SK-N-SH treated with all-trans-retinoic acid at 6 μM for 48 hours (cell line): ENCODE measurements at regions not wholly inside any gene's neighbourhood (a gene's known extent, or its start where the extent isn't known, plus 50 kb on each side); places are given as distances from the start of the nearest gene placed in this dataset.

Experiments used
- OSR1 ChIP-seq: fragments of 250-450 bp; sonication (Bioruptor Pico); IDR thresholded peaks from 2 replicates; pipeline ENCODE4 v1.8.0; 2022; ENCODE audit warnings: moderate library complexity, mild to moderate bottlenecking, inconsistent platforms
- TCF4 ChIP-seq: fragments of 250-450 bp; sonication (Bioruptor Pico); IDR thresholded peaks from 2 replicates; pipeline ENCODE4 v1.8.0; 2021; ENCODE audit warnings: mild to moderate bottlenecking, moderate library complexity, borderline replicate concordance
- ZFP30 ChIP-seq: fragments of 450-650 bp; formaldehyde crosslinking; IDR thresholded peaks from 2 replicates; pipeline ENCODE4 v1.5.0; 2022; ENCODE audit warnings: mild to moderate bottlenecking, moderate library complexity
- ZNF565 ChIP-seq: fragments of 450-650 bp; formaldehyde crosslinking; conservative IDR thresholded peaks from 2 replicates; pipeline ENCODE4 v1.5.0; 2020; ENCODE audit warnings: low read depth, mild to moderate bottlenecking, moderate library complexity

DNA sequence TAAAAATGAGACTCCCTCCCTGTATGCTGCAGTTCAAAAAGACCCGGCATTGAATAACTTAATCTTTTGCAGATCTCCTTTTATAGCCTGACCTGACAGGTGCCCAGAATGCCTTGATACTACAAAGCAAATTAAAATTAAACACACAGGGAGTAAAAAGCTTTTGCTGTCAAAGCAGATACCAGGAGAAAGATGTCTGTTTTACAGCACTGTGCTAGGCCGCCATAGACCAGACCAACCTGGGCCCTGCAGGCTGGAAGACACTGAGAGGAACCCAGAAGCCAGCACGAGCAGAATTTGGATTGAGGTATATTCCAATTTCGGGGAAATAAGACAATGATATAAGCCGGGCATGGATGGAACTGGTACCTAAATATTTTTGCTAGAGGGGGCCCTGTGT is 602.8 kb upstream of the SOX11 start:
- TF ChIP-seq ZFP30 (CRISPR knock-in tag) (no peak), OSR1 (CRISPR knock-in tag) (no peak), ZNF565 (no peak), TCF4 (no peak)
